K562 (cell line): ENCODE measurements at regions not wholly inside any gene's neighbourhood (a gene's known extent, or its start where the extent isn't known, plus 50 kb on each side); places are given as distances from the start of the nearest gene placed in this dataset.

ENCODE experiments used
- EZH2 ChIP-seq: IDR thresholded peaks from 2 replicates; pipeline ENCODE4 v1.6.1; 2012; ENCODE audit warnings: low read depth, mild to moderate bottlenecking, inconsistent platforms, low read length, borderline replicate concordance
- FOXJ3 ChIP-seq: sonication (generic); formaldehyde crosslinking; IDR thresholded peaks from 2 replicates; pipeline ENCODE4 v1.4.0; 2020; ENCODE audit warnings: mild to moderate bottlenecking, missing genetic modification reagents
- HNRNPLL ChIP-seq: fragments of 200-400 bp; formaldehyde crosslinking; IDR thresholded peaks from 2 replicates; pipeline ENCODE4 v1.6.1; 2017; ENCODE audit warnings: low read length, low read depth, mild to moderate bottlenecking; ENCODE audit not compliant: poor library complexity, severe bottlenecking
- MEF2A ChIP-seq: IDR thresholded peaks from 2 replicates; pipeline ENCODE4 v1.6.1; 2011; ENCODE audit warnings: low read depth, mild to moderate bottlenecking, low read length, moderate library complexity; ENCODE audit not compliant: control insufficient read depth
- POLR2AphosphoS5 ChIP-seq: IDR thresholded peaks from 2 replicates; pipeline ENCODE4 v1.6.1; 2011; ENCODE audit warnings: mild to moderate bottlenecking, low read depth, low read length, moderate library complexity; ENCODE audit not compliant: control insufficient read depth, insufficient read depth
- TOE1 ChIP-seq, 2 experiments: fragments of 450-650 bp in 1 of 2; sonication (generic) in 1 of 2; formaldehyde crosslinking in 1 of 2; IDR thresholded peaks; 2 replicates each; pipeline versions ENCODE4 v1.7.1 to v1.8.0; 2016 to 2022; ENCODE audit warnings: borderline replicate concordance in 2 of 2, mild to moderate bottlenecking in 2 of 2, antibody characterized with exemption in 1 of 2, inconsistent platforms in 1 of 2, low read depth in 1 of 2, missing genetic modification reagents in 1 of 2, moderate library complexity in 1 of 2
- TF ChIP-seq, protein P1 (sequence below): sonication (generic); formaldehyde crosslinking; IDR thresholded peaks from 2 replicates; pipeline ENCODE4 v1.9.0; 2022; ENCODE audit warnings: mild to moderate bottlenecking, missing genetic modification reagents
- TF ChIP-seq, protein P2 (sequence below): sonication (generic); formaldehyde crosslinking; IDR thresholded peaks from 2 replicates; pipeline ENCODE4 v1.8.0; 2022; ENCODE audit warnings: mild to moderate bottlenecking, low read depth, missing genetic modification reagents

DNA sequence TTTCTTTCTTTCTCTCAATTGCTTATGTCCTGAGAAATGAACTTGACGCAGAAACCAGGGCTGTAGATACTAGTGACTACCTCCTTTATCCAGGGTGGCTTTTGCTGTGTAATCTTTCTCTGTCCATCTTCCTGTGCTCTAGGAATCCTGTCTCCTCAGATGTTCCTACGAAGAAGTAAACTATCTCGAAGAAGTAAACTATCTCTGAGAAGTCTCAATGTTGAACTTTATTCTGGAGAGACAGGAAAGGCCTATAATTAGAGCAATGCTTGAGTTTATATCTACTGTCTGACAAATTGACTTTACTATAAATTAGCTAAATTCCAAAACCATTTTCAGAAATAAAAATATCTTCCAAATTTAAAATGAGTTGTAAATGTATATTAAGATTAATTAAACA is 541.5 kb upstream of the DPP6 start:
- no peak for TF ChIP-seq HNRNPLL
- no peak for TF ChIP-seq FOXJ3 (CRISPR knock-in tag)
- no peak for TF ChIP-seq TOE1 (IDR thresholded peaks at IDR 0.05; ENCODE audit: borderline replicate concordance)
- no peak for TF ChIP-seq TOE1 (CRISPR knock-in tag; IDR thresholded peaks at IDR 0.05; ENCODE audit: borderline replicate concordance, low read depth)
- TF ChIP-seq, protein P1, sequence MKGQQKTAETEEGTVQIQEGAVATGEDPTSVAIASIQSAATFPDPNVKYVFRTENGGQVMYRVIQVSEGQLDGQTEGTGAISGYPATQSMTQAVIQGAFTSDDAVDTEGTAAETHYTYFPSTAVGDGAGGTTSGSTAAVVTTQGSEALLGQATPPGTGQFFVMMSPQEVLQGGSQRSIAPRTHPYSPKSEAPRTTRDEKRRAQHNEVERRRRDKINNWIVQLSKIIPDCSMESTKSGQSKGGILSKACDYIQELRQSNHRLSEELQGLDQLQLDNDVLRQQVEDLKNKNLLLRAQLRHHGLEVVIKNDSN (CRISPR knock-in tag) = no peak
- TF ChIP-seq EZH2 = no peak
- TF ChIP-seq MEF2A = no peak
- TF ChIP-seq, protein P2, sequence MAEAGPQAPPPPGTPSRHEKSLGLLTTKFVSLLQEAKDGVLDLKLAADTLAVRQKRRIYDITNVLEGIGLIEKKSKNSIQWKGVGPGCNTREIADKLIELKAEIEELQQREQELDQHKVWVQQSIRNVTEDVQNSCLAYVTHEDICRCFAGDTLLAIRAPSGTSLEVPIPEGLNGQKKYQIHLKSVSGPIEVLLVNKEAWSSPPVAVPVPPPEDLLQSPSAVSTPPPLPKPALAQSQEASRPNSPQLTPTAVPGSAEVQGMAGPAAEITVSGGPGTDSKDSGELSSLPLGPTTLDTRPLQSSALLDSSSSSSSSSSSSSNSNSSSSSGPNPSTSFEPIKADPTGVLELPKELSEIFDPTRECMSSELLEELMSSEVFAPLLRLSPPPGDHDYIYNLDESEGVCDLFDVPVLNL (CRISPR knock-in tag) = no peak
- TF ChIP-seq POLR2AphosphoS5 = no peak
